H1 (cell line): ENCODE measurements at regions not wholly inside any gene's neighbourhood (a gene's known extent, or its start where the extent isn't known, plus 50 kb on each side); places are given as distances from the start of the nearest gene placed in this dataset.

ENCODE experiments used
- CTCF ChIA-PET: fragments of 300-600 bp; sonication (Branson Sonifier 250); formaldehyde crosslinking; loops from one replicate; lab custom pipeline; 2021; ENCODE audit not compliant: partially characterized antibody; lab: Charles Lee
- POLR2A ChIA-PET: fragments of 300-600 bp; sonication (Branson Sonifier 250); formaldehyde crosslinking; loops from one replicate; lab custom pipeline; 2021; ENCODE audit warnings: inconsistent platforms; ENCODE audit not compliant: partially characterized antibody; lab: Charles Lee
- DNase-seq, 2 experiments: peaks; one replicate each; pipeline versions ENCODE4 v3.0.0 to v3.0.0-alpha.2; 2010 to 2022; ENCODE audit warnings: low spot score in 2 of 2, low read depth in 1 of 2, mixed read lengths in 1 of 2
- FAIRE-seq: peaks from 2 replicates; lab custom pipeline; 2011; peaks lifted over from hg19 to GRCh38; lab: Jason Lieb, UNC
- H2AFZ ChIP-seq: 2 replicates; pipeline ENCODE4 v1.8.1; 2012; ENCODE audit warnings: low read length, inconsistent platforms
- H2AK5ac ChIP-seq: 2 replicates; pipeline ENCODE4 v1.6.1; 2013; ENCODE audit warnings: low read depth, low read length
- H2BK120ac ChIP-seq: replicated peaks from 2 replicates; pipeline ENCODE3; 2013; ENCODE audit warnings: low read depth, low read length, inconsistent platforms
- H2BK12ac ChIP-seq: 2 replicates; pipeline ENCODE4 v1.6.1; 2013; ENCODE audit warnings: low read depth, low read length
- H2BK15ac ChIP-seq: 2 replicates; pipeline ENCODE4 v1.6.1; 2013; ENCODE audit warnings: low read length
- H2BK20ac ChIP-seq: 2 replicates; pipeline ENCODE4 v1.6.1; 2013; ENCODE audit warnings: low read length
- H2BK5ac ChIP-seq: 2 replicates; pipeline ENCODE4 v1.6.1; 2013; ENCODE audit warnings: low read depth, low read length
- H3K14ac ChIP-seq: 2 replicates; pipeline ENCODE4 v1.6.1; 2013; ENCODE audit warnings: inconsistent platforms; ENCODE audit not compliant: insufficient read length
- H3K18ac ChIP-seq: 2 replicates; pipeline ENCODE4 v1.6.1; 2013; ENCODE audit warnings: low read length; ENCODE audit errors: extremely low read depth
- H3K23ac ChIP-seq: 2 replicates; pipeline ENCODE4 v1.6.1; 2013; ENCODE audit warnings: inconsistent platforms; ENCODE audit not compliant: insufficient read length
- H3K23me2 ChIP-seq: 2 replicates; pipeline ENCODE4 v1.6.1; 2013; ENCODE audit warnings: low read depth, low read length
- H3K27ac ChIP-seq: 2 replicates; pipeline ENCODE4 v1.6.1; 2011; ENCODE audit warnings: low read depth, low read length, inconsistent platforms
- H3K27me3 ChIP-seq, 4 experiments: replicated peaks in 1 of 4; 1 replicate in 1 of 4; 2 replicates in 3 of 4; pipeline versions ENCODE4 v1.6.1 to v1.8.1; 2011 to 2013; ENCODE audit warnings: low read length in 3 of 4, mild to moderate bottlenecking in 3 of 4, inconsistent platforms in 2 of 4, mixed read lengths in 2 of 4, moderate library complexity in 1 of 4; ENCODE audit not compliant: control insufficient read depth in 3 of 4, insufficient read depth in 3 of 4; ENCODE audit errors: extremely low read depth in 1 of 4
- H3K36me3 ChIP-seq, 4 experiments: 2 replicates each; pipeline versions ENCODE4 v1.6.1 to v1.8.1; 2011 to 2013; ENCODE audit warnings: mild to moderate bottlenecking in 4 of 4, low read length in 3 of 4, moderate library complexity in 2 of 4, control low read depth in 1 of 4, inconsistent platforms in 1 of 4; ENCODE audit not compliant: insufficient read depth in 4 of 4, control insufficient read depth in 2 of 4
- H3K4ac ChIP-seq: replicated peaks from 2 replicates; pipeline ENCODE3; 2013; ENCODE audit warnings: low read length, low read depth, mixed read lengths, inconsistent platforms; ENCODE audit not compliant: insufficient read length
- H3K4me1 ChIP-seq, 4 experiments: replicated peaks in 1 of 4; 1 replicate in 1 of 4; 2 replicates in 3 of 4; pipeline versions ENCODE4 v1.6.1 to v1.8.1; 2011 to 2013; ENCODE audit warnings: low read length in 3 of 4, inconsistent platforms in 2 of 4, mixed read lengths in 1 of 4; ENCODE audit not compliant: insufficient read depth in 4 of 4, control insufficient read depth in 3 of 4
- H3K4me2 ChIP-seq, 2 experiments: 2 replicates each; pipeline versions ENCODE4 v1.6.1 to v1.8.1; 2011 to 2013; ENCODE audit warnings: low read depth in 2 of 2, low read length in 2 of 2, control low read depth in 1 of 2, inconsistent platforms in 1 of 2, mild to moderate bottlenecking in 1 of 2; ENCODE audit not compliant: insufficient read depth in 1 of 2
- H3K4me3 ChIP-seq, 4 experiments: fragments of 200-600, 300-600 bp in 1 of 4; sonication (generic), shearing (Covaris generic), sonication (Bioruptor Twin) in 1 of 4; 2 replicates each; pipeline versions ENCODE4 v1.5.1 to v1.8.1; 2011 to 2016; ENCODE audit warnings: low read length in 4 of 4, low read depth in 3 of 4, control low read depth in 2 of 4, inconsistent platforms in 2 of 4, mild to moderate bottlenecking in 2 of 4, mixed read lengths in 1 of 4, moderate library complexity in 1 of 4; ENCODE audit not compliant: insufficient read depth in 2 of 4; ENCODE audit errors: extremely low read depth in 1 of 4
- H3K56ac ChIP-seq: replicated peaks from 2 replicates; pipeline ENCODE3; 2013; ENCODE audit warnings: low read depth, mild to moderate bottlenecking, mixed read lengths, low read length, inconsistent platforms; ENCODE audit not compliant: insufficient read length
- H3K79me1 ChIP-seq: 2 replicates; pipeline ENCODE4 v1.6.1; 2013; ENCODE audit warnings: low read depth, low read length, control low read depth
- H3K79me2 ChIP-seq, 2 experiments: 2 replicates each; pipeline versions ENCODE4 v1.6.1 to v1.8.1; 2012 to 2013; ENCODE audit warnings: low read length in 2 of 2, mild to moderate bottlenecking in 2 of 2, inconsistent platforms in 1 of 2; ENCODE audit not compliant: insufficient read depth in 2 of 2, control insufficient read depth in 1 of 2
- H3K9ac ChIP-seq, 4 experiments: replicated peaks in 1 of 4; 1 replicate in 1 of 4; 2 replicates in 3 of 4; pipeline versions ENCODE4 v1.6.1 to v1.8.1; 2011 to 2013; ENCODE audit warnings: low read depth in 3 of 4, low read length in 3 of 4, control low read depth in 2 of 4, mild to moderate bottlenecking in 2 of 4, moderate library complexity in 2 of 4, inconsistent platforms in 1 of 4; ENCODE audit errors: extremely low read depth in 1 of 4
- H3K9me3 ChIP-seq, 2 experiments: 2 replicates each; pipeline versions ENCODE4 v1.6.1 to v1.8.1; 2012 to 2013; ENCODE audit warnings: mild to moderate bottlenecking in 2 of 2, moderate library complexity in 2 of 2, control low read depth in 1 of 2, inconsistent platforms in 1 of 2, low read depth in 1 of 2, low read length in 1 of 2, mixed read lengths in 1 of 2; ENCODE audit not compliant: insufficient read depth in 2 of 2
- H4K20me1 ChIP-seq, 2 experiments: replicated peaks in 1 of 2; 2 replicates each; pipeline versions ENCODE3 to v1.8.1; 2011 to 2013; ENCODE audit warnings: inconsistent platforms in 2 of 2, low read length in 2 of 2, mild to moderate bottlenecking in 1 of 2; ENCODE audit not compliant: insufficient read depth in 2 of 2, control insufficient read depth in 1 of 2
- H4K5ac ChIP-seq: 2 replicates; pipeline ENCODE4 v1.6.1; 2013; ENCODE audit warnings: low read length, low read depth, mixed read lengths, inconsistent platforms; ENCODE audit not compliant: insufficient read length
- H4K8ac ChIP-seq: 2 replicates; pipeline ENCODE4 v1.8.0; 2013; ENCODE audit warnings: mild to moderate bottlenecking, moderate library complexity, low read length, inconsistent platforms; ENCODE audit not compliant: insufficient read depth; ENCODE audit errors: extremely low read depth
- H4K91ac ChIP-seq: replicated peaks from 2 replicates; pipeline ENCODE3; 2013; ENCODE audit warnings: low read length, mixed read lengths, inconsistent platforms; ENCODE audit not compliant: insufficient read length
- BACH1 ChIP-seq: IDR thresholded peaks from 2 replicates; pipeline ENCODE4 v1.6.1; 2012; ENCODE audit warnings: low read length, improper control_type of control experiment
- BRCA1 ChIP-seq: IDR thresholded peaks from 2 replicates; pipeline ENCODE4 v1.6.1; 2012; ENCODE audit warnings: low read depth, low read length, improper control_type of control experiment
- CBX5 ChIP-seq: fragments of 300-800, 300-1000 bp; sonication (generic); IDR thresholded peaks from 2 replicates; pipeline ENCODE4 v1.7.1; 2016; ENCODE audit warnings: antibody characterized with exemption, low read length, low read depth
- CTCF ChIP-seq, 3 experiments: IDR thresholded peaks; 1 replicate in 2 of 3; 2 replicates in 1 of 3; pipeline versions ENCODE4 v1.5.1 to v1.6.1; 2011; ENCODE audit warnings: low read length in 3 of 3, mild to moderate bottlenecking in 3 of 3, inconsistent platforms in 2 of 3, low read depth in 1 of 3, moderate library complexity in 1 of 3; ENCODE audit not compliant: insufficient read depth in 1 of 3; ENCODE audit errors: control extremely low read depth in 1 of 3
- GTF2F1 ChIP-seq: IDR thresholded peaks from 2 replicates; pipeline ENCODE4 v1.6.1; 2012; ENCODE audit warnings: low read depth, low read length, improper control_type of control experiment, borderline replicate concordance
- RNF2 ChIP-seq: fragments of 200-900, 300-1000 bp; sonication (generic); IDR thresholded peaks from 2 replicates; pipeline ENCODE4 v1.7.1; 2016; ENCODE audit warnings: borderline replicate concordance, low read depth, mild to moderate bottlenecking, antibody characterized with exemption, low read length; ENCODE audit not compliant: poor library complexity, severe bottlenecking; ENCODE audit errors: missing control alignments
- SIX5 ChIP-seq: IDR thresholded peaks from 2 replicates; pipeline ENCODE4 v1.6.1; 2011; ENCODE audit warnings: mild to moderate bottlenecking, low read depth, low read length
- SP4 ChIP-seq: IDR thresholded peaks from 2 replicates; pipeline ENCODE4 v1.6.1; 2012; ENCODE audit warnings: low read length, inconsistent platforms
- TAF7 ChIP-seq: optimal IDR thresholded peaks from 2 replicates; pipeline ENCODE3; 2011; ENCODE audit warnings: low read depth, mild to moderate bottlenecking, inconsistent platforms, low read length, moderate library complexity, borderline replicate concordance
- USF2 ChIP-seq: IDR thresholded peaks from 2 replicates; pipeline ENCODE4 v1.6.1; 2011; ENCODE audit warnings: low read length, improper control_type of control experiment
- WGBS, 2 experiments: shearing (Covaris generic) in 1 of 2; methylation state at CpG; one replicate each; pipeline versions ENCODE4 v1.1.6 to v1.1.7; 2013 to 2015; ENCODE audit warnings: low lambda C conversion rate in 2 of 2, mixed read lengths in 2 of 2, inconsistent platforms in 1 of 2, low coverage in 1 of 2, missing lambda C conversion rate in 1 of 2; ENCODE audit not compliant: insufficient replicate concordance in 2 of 2, insufficient coverage in 1 of 2, insufficient read length in 1 of 2; ENCODE audit errors: extremely low coverage in 1 of 2, missing lambda C conversion rate in 1 of 2; 5-methylcytosine and 5-hydroxymethylcytosine counted together

- Histone ChIP-seq H4K20me1 (no peaks in the 10 kb centered on the region), H2AFZ (no peak overlapping the region), H2AK5ac (no peak overlapping the region), H3K4me3 (no peak overlapping the region), H3K18ac (no peak overlapping the region), H3K36me3 (no peaks in the 10 kb centered on the region), H2BK15ac (no peak overlapping the region), H2BK12ac (no peak overlapping the region), H3K79me1 (no peaks in the 10 kb centered on the region), H3K79me2 (no peaks in the 10 kb centered on the region), H2BK5ac (no peak overlapping the region), H4K8ac (no peak overlapping the region), H4K91ac (no peak overlapping the region)
- POLR2A ChIA-PET, result no interaction called here
- TF ChIP-seq BACH1, result no peak
- no peak for TF ChIP-seq USF2
- no peak for TF ChIP-seq CBX5
- TF ChIP-seq GTF2F1, result no peak
- TF ChIP-seq CTCF (IDR thresholded peaks at IDR 0.05; ENCODE audit: control extremely low read depth in 1 of 3, insufficient read depth in 1 of 3, low read depth in 1 of 3, low read length in 3 of 3), result no peak
- no peak for TF ChIP-seq RNF2
- TF ChIP-seq BRCA1, result no peak
- no peak for TF ChIP-seq SP4
- TF ChIP-seq SIX5, result no peak
- TF ChIP-seq TAF7, result no peak
- TF ChIP-seq, all 59 proteins: peak for 0
- FAIRE-seq (no peak), DNase-seq (no peak)
- CTCF ChIA-PET, result no interaction called here
- H3K27ac ChIP-seq, result no peak overlapping the region
- no peak overlapping the region for H3K23ac ChIP-seq
- H3K4me1 ChIP-seq, result no peaks in the 10 kb centered on the region
- H3K4ac ChIP-seq, result no peak overlapping the region
- H3K9me3 ChIP-seq, result no peaks in the 10 kb centered on the region
- H3K9ac ChIP-seq, result no peak overlapping the region
- 92% methylated on average over 2 of the region's 2 CpGs; no CpG with 5 or more reads in 1 of the 2 experiments for WGBS, 2 experiments
- H3K27me3 ChIP-seq, result no peaks in the 10 kb centered on the region
- no peak overlapping the region for H3K14ac ChIP-seq
- no peak overlapping the region for H3K56ac ChIP-seq
- no peak overlapping the region for H3K4me2 ChIP-seq
- H2BK120ac ChIP-seq, result no peak overlapping the region
- H3K23me2 ChIP-seq, result no peaks in the 10 kb centered on the region
- no peak overlapping the region for H4K5ac ChIP-seq
- H2BK20ac ChIP-seq, result no peak overlapping the region
These were observed 391.3 kb downstream of the PPP1R2C start for GRCh38 chrX:42386681-42387080.
